SK-N-MC (cell line): ENCODE measurements at regions not wholly inside any gene's neighbourhood (a gene's known extent, or its start where the extent isn't known, plus 50 kb on each side); places are given as distances from the start of the nearest gene placed in this dataset.
"Not testable (repeated sequence)": the region's sequence is repeated elsewhere in the genome, so short reads cannot be mapped to it uniquely, and the experiment has no call there.

Experiments used
- DNase-seq: peaks from one replicate; pipeline ENCODE4 v3.0.0-alpha.2; 2011; ENCODE audit warnings: low read depth, low spot score
- H3K27ac ChIP-seq: fragments of 200-600 bp; sonication (generic); 2 replicates; pipeline ENCODE4 v1.5.1; 2016; ENCODE audit warnings: mixed run types
- H3K36me3 ChIP-seq: fragments of 200-600 bp; sonication (generic); 2 replicates; pipeline ENCODE4 v1.6.1; 2017; ENCODE audit warnings: antibody characterized with exemption, low read length, mixed read lengths; ENCODE audit not compliant: insufficient read depth
- H3K4me3 ChIP-seq: fragments of 200-600 bp; sonication (generic); 2 replicates; pipeline ENCODE4 v1.5.1; 2016
- H3K9ac ChIP-seq: fragments of 200-600 bp; sonication (generic); 2 replicates; pipeline ENCODE4 v1.8.0; 2017; ENCODE audit warnings: mixed run types, mixed read lengths; ENCODE audit not compliant: insufficient read length
- H3K9me3 ChIP-seq: fragments of 200-600 bp; sonication (generic); 2 replicates; pipeline ENCODE4 v1.6.1; 2017; ENCODE audit warnings: low read depth, mild to moderate bottlenecking, antibody characterized with exemption, low read length, moderate library complexity, mixed read lengths
- EZH2 ChIP-seq: fragments of 200-600 bp; sonication (generic); IDR thresholded peaks from one replicate; pipeline ENCODE4 v1.6.1; 2017; ENCODE audit warnings: antibody characterized with exemption
- FOXP2 ChIP-seq: optimal IDR thresholded peaks from 2 replicates; pipeline ENCODE3; 2011; ENCODE audit warnings: mild to moderate bottlenecking, moderate library complexity; ENCODE audit not compliant: insufficient read depth; ENCODE audit errors: extremely low read length, control extremely low read depth
- POLR2AphosphoS5 ChIP-seq: IDR thresholded peaks from 2 replicates; pipeline ENCODE4 v1.6.1; 2012; ENCODE audit warnings: mild to moderate bottlenecking, low read depth, low read length, borderline replicate concordance

- DNase-seq, result no peak
- TF ChIP-seq EZH2, result no peak
- TF ChIP-seq POLR2AphosphoS5, result no peak
- no peak for TF ChIP-seq FOXP2
- Histone ChIP-seq H3K36me3 (no peaks in the 10 kb centered on the region), H3K4me3 (no peak overlapping the region), H3K9me3 (no peaks in the 10 kb centered on the region), H3K9ac (no peak overlapping the region), H3K27ac (no peak overlapping the region)
Observed at GRCh38 chr6:56827908-56828649, 126.8 kb upstream of the BEND6 start.

GRCh38 chr6:56824431-56824830 is 130.5 kb upstream of the BEND6 start:
- not testable (repeated sequence) for DNase-seq, H3K9ac ChIP-seq

GRCh38 chr6:56821005-56821432 is 133.9 kb upstream of the BEND6 start:
- no peak overlapping the region for H3K4me3 ChIP-seq
- H3K9ac ChIP-seq, result no peak overlapping the region
- no peak for DNase-seq
- H3K9me3 ChIP-seq, result no peaks in the 10 kb centered on the region
- H3K36me3 ChIP-seq, result no peaks in the 10 kb centered on the region
- no peak overlapping the region for H3K27ac ChIP-seq
- TF ChIP-seq EZH2 (no peak), FOXP2 (no peak), POLR2AphosphoS5 (no peak)

More at GRCh38 chr6:56824431-56824830, 130.5 kb upstream of the BEND6 start:
- H3K4me3 ChIP-seq, H3K9me3 ChIP-seq, H3K27ac ChIP-seq, H3K36me3 ChIP-seq: not testable (repeated sequence)

- H3K4me3 ChIP-seq, result no peak overlapping the region
- no peaks in the 10 kb centered on the region for H3K36me3 ChIP-seq
- TF ChIP-seq EZH2 (no peak), POLR2AphosphoS5 (no peak), FOXP2 (no peak)
- H3K9me3 ChIP-seq, result no peaks in the 10 kb centered on the region
- no peak overlapping the region for H3K27ac ChIP-seq
- H3K9ac ChIP-seq, result no peak overlapping the region
- DNase-seq, result no peak
Observed at GRCh38 chr6:56820060-56820459, 134.8 kb upstream of the BEND6 start.

- H3K9ac ChIP-seq, result no peak overlapping the region
- no peaks in the 10 kb centered on the region for H3K36me3 ChIP-seq
- DNase-seq, result no peak
- H3K4me3 ChIP-seq, result no peak overlapping the region
- no peak overlapping the region for H3K27ac ChIP-seq
- H3K9me3 ChIP-seq, result no peaks in the 10 kb centered on the region
- no peak for TF ChIP-seq EZH2
- no peak for TF ChIP-seq FOXP2
- TF ChIP-seq POLR2AphosphoS5, result no peak
Observed at GRCh38 chr6:56819604-56820003, 135.3 kb upstream of the BEND6 start.

GRCh38 chr6:56816370-56816769 is 138.5 kb upstream of the BEND6 start:
- no peak for DNase-seq
- no peak overlapping the region for H3K27ac ChIP-seq
- no peak for TF ChIP-seq FOXP2
- no peak for TF ChIP-seq POLR2AphosphoS5
- no peak for TF ChIP-seq EZH2

GRCh38 chr6:56815436-56815835 is 139.5 kb upstream of the BEND6 start:
- no peaks in the 10 kb centered on the region for H3K36me3 ChIP-seq
- no peak for TF ChIP-seq FOXP2
- TF ChIP-seq EZH2, result no peak
- no peak for TF ChIP-seq POLR2AphosphoS5
- H3K9me3 ChIP-seq, result no peaks in the 10 kb centered on the region
- H3K27ac ChIP-seq, result no peak overlapping the region
- no peak overlapping the region for H3K4me3 ChIP-seq
- H3K9ac ChIP-seq, result no peak overlapping the region
- DNase-seq, result no peak

More at GRCh38 chr6:56816370-56816769, 138.5 kb upstream of the BEND6 start:
- Histone ChIP-seq H3K9ac (no peak overlapping the region), H3K4me3 (no peak overlapping the region), H3K9me3 (no peaks in the 10 kb centered on the region), H3K36me3 (no peaks in the 10 kb centered on the region)

- Histone ChIP-seq H3K9me3 (no peaks in the 10 kb centered on the region), H3K9ac (no peak overlapping the region), H3K36me3 (no peaks in the 10 kb centered on the region), H3K27ac (no peak overlapping the region), H3K4me3 (no peak overlapping the region)
- DNase-seq, result no peak
- TF ChIP-seq POLR2AphosphoS5, result no peak
- TF ChIP-seq FOXP2, result no peak
- no peak for TF ChIP-seq EZH2
Observed at GRCh38 chr6:56814802-56815201, 140.1 kb upstream of the BEND6 start.

GRCh38 chr6:56814308-56814707 is 140.6 kb upstream of the BEND6 start:
- Histone ChIP-seq H3K4me3 (no peak overlapping the region), H3K9ac (no peak overlapping the region), H3K36me3 (no peaks in the 10 kb centered on the region), H3K9me3 (no peaks in the 10 kb centered on the region), H3K27ac (no peak overlapping the region)
- TF ChIP-seq EZH2 (no peak), FOXP2 (no peak), POLR2AphosphoS5 (no peak)
- no peak for DNase-seq

GRCh38 chr6:56812851-56813250 is 142.1 kb upstream of the BEND6 start:
- not testable (repeated sequence) for H3K9me3 ChIP-seq, H3K27ac ChIP-seq, H3K36me3 ChIP-seq, H3K4me3 ChIP-seq, DNase-seq, H3K9ac ChIP-seq
